GM19452 (cell line): ENCODE measurements at regions not wholly inside any gene's neighbourhood (a gene's known extent, or its start where the extent isn't known, plus 50 kb on each side); places are given as distances from the start of the nearest gene placed in this dataset.

Experiments used
- ATAC-seq: cut with Tn5 transposase; IDR thresholded peaks from one replicate; pipeline ENCODE4 v1.9.1; 2021; ENCODE audit not compliant: unreplicated experiment

DNA sequence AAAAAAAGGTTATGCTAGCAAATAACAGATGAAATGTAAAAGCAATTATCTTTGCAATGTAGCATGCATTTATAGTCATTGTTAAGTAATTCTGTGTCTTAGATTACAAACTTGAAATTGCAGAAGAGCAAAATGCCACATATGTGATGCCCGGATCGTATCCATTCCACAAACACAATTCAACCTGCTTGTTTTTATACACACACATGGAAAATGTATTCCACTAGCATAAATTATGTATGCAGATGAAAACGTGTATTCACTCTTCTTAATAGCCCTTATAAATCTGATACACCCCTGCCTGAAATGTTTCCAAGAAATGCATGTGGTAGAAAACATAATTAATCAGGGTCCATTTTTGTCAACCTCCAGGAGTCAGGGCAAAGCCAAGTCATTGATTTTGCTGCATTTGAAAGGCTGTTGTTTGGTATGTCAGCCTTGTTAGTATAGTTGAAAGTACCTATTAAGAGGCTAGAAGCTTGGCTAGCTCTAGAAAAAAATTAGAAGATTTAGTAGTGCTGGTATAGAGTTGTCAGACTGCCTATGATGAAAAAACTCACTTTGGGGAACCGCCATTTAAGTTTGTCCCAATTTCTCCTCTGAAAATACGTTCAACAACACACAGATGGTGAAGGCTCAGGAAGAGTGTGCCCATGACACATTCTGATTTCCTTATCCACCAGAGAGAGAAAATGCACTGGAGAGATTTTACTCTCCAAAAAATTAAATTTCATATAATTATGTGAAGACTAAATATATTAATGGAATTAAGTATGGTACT lies 69.2 kb upstream of the TMC3 start:
- no peak for ATAC-seq

DNA sequence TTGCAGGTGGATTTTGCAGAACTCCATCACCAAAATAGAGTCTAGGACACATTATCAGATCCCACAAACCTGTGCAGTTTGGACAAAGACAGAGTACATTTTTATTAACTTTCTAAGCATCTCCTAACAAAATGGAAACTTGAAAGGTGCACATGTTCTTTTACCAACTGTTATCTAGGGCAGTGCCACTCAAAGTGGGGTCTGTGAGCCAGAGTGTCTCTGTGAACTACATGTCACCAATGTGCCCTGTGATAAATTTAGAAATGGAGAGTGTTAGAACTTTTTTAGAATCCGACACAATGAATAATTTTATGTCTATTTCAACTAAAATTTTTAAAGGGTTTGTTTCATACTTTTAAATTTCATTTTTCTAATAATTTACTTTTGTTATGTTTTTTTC lies 68.4 kb upstream of the TMC3 start:
- ATAC-seq, result no peak

- no peak for ATAC-seq
Observed at GRCh38 chr15:81434851-81435250, 60.8 kb upstream of the TMC3 start.

- no peak for ATAC-seq
Observed at GRCh38 chr15:81433462-81433861, 59.4 kb upstream of the TMC3 start.

DNA sequence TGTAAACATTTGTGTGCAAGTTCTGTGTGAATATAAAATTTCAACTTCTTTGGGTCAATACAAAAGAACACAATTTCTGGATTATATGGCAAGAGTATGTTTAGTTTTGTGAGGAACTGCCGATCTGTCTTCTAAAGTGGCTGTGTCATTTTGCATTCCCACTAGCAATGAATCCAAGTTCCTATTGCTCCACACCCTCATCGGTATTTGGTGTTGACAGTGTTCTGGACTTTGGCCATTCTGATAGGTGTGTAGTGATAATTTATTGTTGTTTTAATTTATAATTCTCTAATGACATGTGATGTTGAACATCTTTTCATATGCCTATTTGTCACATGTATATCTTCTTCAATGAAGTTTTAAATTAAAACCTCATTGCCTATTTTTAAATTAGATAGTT lies 58.2 kb upstream of the TMC3 start:
- no peak for ATAC-seq

DNA sequence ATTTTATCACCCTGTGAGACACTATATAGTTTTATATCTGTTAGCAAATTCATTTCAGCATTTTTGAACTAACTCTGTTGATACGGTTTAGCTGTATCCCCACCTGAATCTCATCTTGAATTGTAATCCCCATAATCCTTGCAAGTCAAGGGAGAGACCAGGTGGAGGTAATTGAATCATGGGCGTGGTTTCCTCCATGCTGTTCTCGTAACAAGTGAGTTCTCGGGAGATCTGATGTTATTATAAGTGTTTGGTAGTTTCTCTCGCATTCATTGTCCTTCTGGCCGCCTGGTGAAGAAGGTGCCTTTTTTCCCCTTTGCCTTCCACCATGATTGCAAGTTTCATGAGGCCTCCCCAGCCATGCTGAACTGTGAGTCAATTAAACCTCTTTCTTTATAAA lies 53.2 kb upstream of the TMC3 start:
- ATAC-seq, result no peak

GRCh38 chr15:81425905-81426304 lies 51.9 kb upstream of the TMC3 start:
- ATAC-seq, result no peak
